Prostate gland (tissue), 2 donors: ENCODE measurements at regions not wholly inside any gene's neighbourhood (a gene's known extent, or its start where the extent isn't known, plus 50 kb on each side); places are given as distances from the start of the nearest gene placed in this dataset.

ENCODE experiments used
- CTCF ChIP-seq, 4 experiments: fragments of 200-600 bp in 2 of 4; fragments of 450-650 bp in 2 of 4; sonication (generic) in 2 of 4; IDR thresholded peaks; 1 replicate in 3 of 4; 2 replicates in 1 of 4; pipeline ENCODE4 v1.5.1; 2016 to 2019; ENCODE audit warnings: antibody characterized with exemption in 4 of 4, mild to moderate bottlenecking in 2 of 4, moderate library complexity in 2 of 4
- POLR2AphosphoS5 ChIP-seq: sonication (generic); formaldehyde crosslinking; IDR thresholded peaks from one replicate; pipeline ENCODE4 v1.6.1; 2017; ENCODE audit warnings: antibody characterized with exemption

- TF ChIP-seq POLR2AphosphoS5 (no peak), CTCF (IDR thresholded peaks at IDR 0.05) (no peak)
Measured at GRCh38 chr12:83378186-83378727, 691.6 kb downstream of the TMTC2 start.
